ENCODE measurements at regions not wholly inside any gene's neighbourhood (a gene's known extent, or its start where the extent isn't known, plus 50 kb on each side); places are given as distances from the start of the nearest gene placed in this dataset.

DNA sequence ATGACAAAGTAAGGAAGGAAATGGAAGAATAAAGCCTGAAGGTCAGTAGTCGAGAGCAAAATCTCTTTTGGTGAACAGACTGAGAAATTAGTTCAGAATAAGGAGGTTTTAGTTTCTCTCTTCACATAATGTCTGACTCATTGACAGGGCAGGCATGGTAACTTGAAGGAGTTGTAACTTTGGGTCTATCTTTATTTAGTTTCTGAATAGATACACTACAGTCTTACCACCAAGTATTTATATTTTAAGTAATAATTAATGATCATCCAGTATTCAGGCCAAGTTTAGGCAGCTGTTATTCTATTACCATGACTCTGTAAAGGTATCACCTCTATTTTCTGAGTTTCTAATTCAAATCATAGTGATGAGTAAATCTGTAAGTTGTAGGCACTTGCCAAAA lies 219.9 kb downstream of the SPRY2 start:
- Histone ChIP-seq H3K4me3 (no peak overlapping the region), H2AFZ (no peak overlapping the region), H3K9me2 (ENCODE audit: insufficient read depth) (0 out of 2 replicates have a peak, but pooled peaks cover 10% of the 10 kb centered on the region), H4K20me1 (ENCODE audit: insufficient read depth) (no peaks in the 10 kb centered on the region), H3F3A (ENCODE audit: insufficient read depth, low read depth) (no peaks in the 10 kb centered on the region), H3K27ac (no peak overlapping the region), H3K79me2 (ENCODE audit: low read depth) (no peaks in the 10 kb centered on the region), H3K27me3 (ENCODE audit: insufficient read depth, low read depth) (no peaks in the 10 kb centered on the region), H3K9me3 (ENCODE audit: insufficient read depth, low read depth) (no peaks in the 10 kb centered on the region), H3K4me2 (no peak overlapping the region), H3K4me1 (replicated peaks; ENCODE audit: insufficient read depth) (no peaks in the 10 kb centered on the region), H3K36me3 (ENCODE audit: low read depth) (no peaks in the 10 kb centered on the region)
- no peak for TF ChIP-seq EZH2 (IDR thresholded peaks at IDR 0.05; ENCODE audit: low read depth)
- TF ChIP-seq, protein P1, sequence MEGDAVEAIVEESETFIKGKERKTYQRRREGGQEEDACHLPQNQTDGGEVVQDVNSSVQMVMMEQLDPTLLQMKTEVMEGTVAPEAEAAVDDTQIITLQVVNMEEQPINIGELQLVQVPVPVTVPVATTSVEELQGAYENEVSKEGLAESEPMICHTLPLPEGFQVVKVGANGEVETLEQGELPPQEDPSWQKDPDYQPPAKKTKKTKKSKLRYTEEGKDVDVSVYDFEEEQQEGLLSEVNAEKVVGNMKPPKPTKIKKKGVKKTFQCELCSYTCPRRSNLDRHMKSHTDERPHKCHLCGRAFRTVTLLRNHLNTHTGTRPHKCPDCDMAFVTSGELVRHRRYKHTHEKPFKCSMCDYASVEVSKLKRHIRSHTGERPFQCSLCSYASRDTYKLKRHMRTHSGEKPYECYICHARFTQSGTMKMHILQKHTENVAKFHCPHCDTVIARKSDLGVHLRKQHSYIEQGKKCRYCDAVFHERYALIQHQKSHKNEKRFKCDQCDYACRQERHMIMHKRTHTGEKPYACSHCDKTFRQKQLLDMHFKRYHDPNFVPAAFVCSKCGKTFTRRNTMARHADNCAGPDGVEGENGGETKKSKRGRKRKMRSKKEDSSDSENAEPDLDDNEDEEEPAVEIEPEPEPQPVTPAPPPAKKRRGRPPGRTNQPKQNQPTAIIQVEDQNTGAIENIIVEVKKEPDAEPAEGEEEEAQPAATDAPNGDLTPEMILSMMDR (conservative IDR thresholded peaks at IDR 0.05): no peak
- ChIA-PET CTCF (no interaction called here), POLR2A (ENCODE audit: unreplicated experiment) (no interaction called here)
- BruUV-seq (replicated peaks): no TSS peak
- no peak for DNase-seq
- intact Hi-C loops (cut with micrococcal nuclease; ENCODE audit: unreplicated experiment): no loop called here

- no peaks in the 10 kb centered on the region for H3K4me1 ChIP-seq (replicated peaks; ENCODE audit: insufficient read depth)
- no peaks in the 10 kb centered on the region for H3F3A ChIP-seq (ENCODE audit: insufficient read depth, low read depth)
- TF ChIP-seq, protein P1 (conservative IDR thresholded peaks at IDR 0.05): no peak
- TF ChIP-seq EZH2 (IDR thresholded peaks at IDR 0.05; ENCODE audit: low read depth): no peak
- ChIA-PET POLR2A (ENCODE audit: unreplicated experiment) (no interaction called here), CTCF (interaction anchor here (0.6 kb wide), 1 partner anchor 547 kb away, joined by 4 read pairs; no protein-coding TSS in a partner anchor)
- no peak overlapping the region for H2AFZ ChIP-seq
- H3K36me3 ChIP-seq (ENCODE audit: low read depth): no peaks in the 10 kb centered on the region
- 0 out of 2 replicates have a peak, but pooled peaks cover 10% of the 10 kb centered on the region for H3K9me2 ChIP-seq (ENCODE audit: insufficient read depth)
- intact Hi-C loops (cut with micrococcal nuclease; ENCODE audit: unreplicated experiment): no loop called here
- no peaks in the 10 kb centered on the region for H3K27me3 ChIP-seq (ENCODE audit: insufficient read depth, low read depth)
- no peak overlapping the region for H3K27ac ChIP-seq
- no peak overlapping the region for H3K4me2 ChIP-seq
- no peaks in the 10 kb centered on the region for H4K20me1 ChIP-seq (ENCODE audit: insufficient read depth)
- no peak overlapping the region for H3K4me3 ChIP-seq
- DNase-seq: no peak
- no TSS peak for BruUV-seq (replicated peaks)
- H3K79me2 ChIP-seq (ENCODE audit: low read depth): no peaks in the 10 kb centered on the region
- no peaks in the 10 kb centered on the region for H3K9me3 ChIP-seq (ENCODE audit: insufficient read depth, low read depth)
Measured at GRCh38 chr13:80118506-80118905, 222.4 kb downstream of the SPRY2 start.

- no peak overlapping the region for H3K4me2 ChIP-seq
- intact Hi-C loops (cut with micrococcal nuclease; ENCODE audit: unreplicated experiment): no loop called here
- H3K9me3 ChIP-seq (ENCODE audit: insufficient read depth, low read depth): no peaks in the 10 kb centered on the region
- no peaks in the 10 kb centered on the region for H4K20me1 ChIP-seq (ENCODE audit: insufficient read depth)
- no peak for DNase-seq
- H3K9me2 ChIP-seq (ENCODE audit: insufficient read depth): 0 out of 2 replicates have a peak, but pooled peaks cover 10% of the 10 kb centered on the region
- TF ChIP-seq EZH2 (IDR thresholded peaks at IDR 0.05; ENCODE audit: low read depth): no peak
- TF ChIP-seq, protein P1 (conservative IDR thresholded peaks at IDR 0.05): no peak
- no peak overlapping the region for H3K4me3 ChIP-seq
- no peaks in the 10 kb centered on the region for H3K27me3 ChIP-seq (ENCODE audit: insufficient read depth, low read depth)
- H2AFZ ChIP-seq: no peak overlapping the region
- BruUV-seq (replicated peaks): no TSS peak
- H3K36me3 ChIP-seq (ENCODE audit: low read depth): no peaks in the 10 kb centered on the region
- no peaks in the 10 kb centered on the region for H3F3A ChIP-seq (ENCODE audit: insufficient read depth, low read depth)
- H3K79me2 ChIP-seq (ENCODE audit: low read depth): no peaks in the 10 kb centered on the region
- H3K27ac ChIP-seq: no peak overlapping the region
- ChIA-PET CTCF (interaction anchor here (0.6 kb wide), 1 partner anchor 547 kb away, joined by 4 read pairs; no protein-coding TSS in a partner anchor), POLR2A (ENCODE audit: unreplicated experiment) (no interaction called here)
- no peaks in the 10 kb centered on the region for H3K4me1 ChIP-seq (replicated peaks; ENCODE audit: insufficient read depth)
Measured at GRCh38 chr13:80118099-80118498, 222.8 kb downstream of the SPRY2 start.
